ENCODE measurements at regions not wholly inside any gene's neighbourhood (a gene's known extent, or its start where the extent isn't known, plus 50 kb on each side); places are given as distances from the start of the nearest gene placed in this dataset.
A peak's percentile ranks its signal among the peaks of the same experiment; 100 is the strongest.

DNA sequence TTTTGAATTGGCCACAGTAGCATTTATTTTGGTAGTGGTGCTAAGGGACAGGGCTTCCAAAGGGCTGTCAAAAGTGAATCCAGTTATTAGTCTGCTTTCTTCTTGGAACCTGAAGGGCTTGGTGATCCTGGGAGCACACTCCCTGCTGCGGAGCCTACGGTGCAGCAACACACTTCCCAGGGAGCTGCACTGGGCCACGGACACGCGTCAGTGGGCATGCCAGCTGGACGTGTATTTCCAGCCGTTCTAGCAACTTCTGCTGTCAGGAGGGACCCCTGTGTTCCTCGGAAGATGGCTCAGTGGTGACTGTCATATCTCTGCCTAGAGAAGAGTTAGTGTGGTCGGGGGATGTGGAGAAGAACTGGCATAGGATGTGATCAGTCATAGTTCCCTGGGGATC, 204.6 kb downstream of the SOCS6 start:
- Histone ChIP-seq H3K4me1 (no peaks in the 10 kb centered on the region), H3K9me3 (no peaks in the 10 kb centered on the region), H3K4me3 (no peak overlapping the region), H3K36me3 (no peaks in the 10 kb centered on the region), H3K27ac (no peak overlapping the region), H3K27me3 (no peaks in the 10 kb centered on the region)
- ATAC-seq (no peak), DNase-seq (no peak)
- intact Hi-C loops (cut with DNase I) = no loop called here
- TF ChIP-seq, protein P1, sequence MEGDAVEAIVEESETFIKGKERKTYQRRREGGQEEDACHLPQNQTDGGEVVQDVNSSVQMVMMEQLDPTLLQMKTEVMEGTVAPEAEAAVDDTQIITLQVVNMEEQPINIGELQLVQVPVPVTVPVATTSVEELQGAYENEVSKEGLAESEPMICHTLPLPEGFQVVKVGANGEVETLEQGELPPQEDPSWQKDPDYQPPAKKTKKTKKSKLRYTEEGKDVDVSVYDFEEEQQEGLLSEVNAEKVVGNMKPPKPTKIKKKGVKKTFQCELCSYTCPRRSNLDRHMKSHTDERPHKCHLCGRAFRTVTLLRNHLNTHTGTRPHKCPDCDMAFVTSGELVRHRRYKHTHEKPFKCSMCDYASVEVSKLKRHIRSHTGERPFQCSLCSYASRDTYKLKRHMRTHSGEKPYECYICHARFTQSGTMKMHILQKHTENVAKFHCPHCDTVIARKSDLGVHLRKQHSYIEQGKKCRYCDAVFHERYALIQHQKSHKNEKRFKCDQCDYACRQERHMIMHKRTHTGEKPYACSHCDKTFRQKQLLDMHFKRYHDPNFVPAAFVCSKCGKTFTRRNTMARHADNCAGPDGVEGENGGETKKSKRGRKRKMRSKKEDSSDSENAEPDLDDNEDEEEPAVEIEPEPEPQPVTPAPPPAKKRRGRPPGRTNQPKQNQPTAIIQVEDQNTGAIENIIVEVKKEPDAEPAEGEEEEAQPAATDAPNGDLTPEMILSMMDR (IDR thresholded peaks at IDR 0.05) = no peak

DNA sequence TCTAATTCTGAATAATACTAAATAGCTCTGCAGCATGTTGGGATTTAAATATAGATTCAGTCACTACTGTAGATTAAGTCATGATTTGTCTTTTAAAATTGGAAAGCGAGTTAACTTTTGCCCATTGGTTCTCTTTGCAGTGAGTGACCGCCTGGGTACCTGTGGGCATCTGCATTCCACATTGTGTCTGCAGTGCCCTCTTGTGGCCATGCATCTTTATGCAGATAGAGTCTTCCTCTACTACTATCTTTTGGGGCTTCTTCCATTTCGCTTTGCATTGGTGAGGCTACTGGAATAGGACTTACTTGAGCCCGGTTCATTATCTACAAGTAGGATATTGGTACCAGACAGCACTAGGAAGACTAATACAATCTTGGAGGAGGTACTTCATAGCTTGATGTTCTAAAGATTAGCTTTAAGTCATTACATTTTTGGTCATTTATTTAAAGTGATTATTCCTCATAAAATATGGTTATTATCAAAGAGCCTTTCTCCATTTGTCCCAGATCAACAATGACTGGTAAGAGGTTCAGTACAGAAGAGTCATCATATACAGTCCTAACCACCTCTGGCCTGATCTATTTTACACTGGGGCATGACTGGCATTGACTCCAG, 203.0 kb downstream of the SOCS6 start:
- DNase-seq = peak in 1 of 4 donors; percentile 28
- Histone ChIP-seq H3K4me3 (no peak overlapping the region), H3K9me3 (no peaks in the 10 kb centered on the region), H3K27me3 (no peaks in the 10 kb centered on the region), H3K36me3 (no peaks in the 10 kb centered on the region), H3K27ac (no peak overlapping the region), H3K4me1 (no peaks in the 10 kb centered on the region)
- peak; percentile 80 for ATAC-seq
- TF ChIP-seq, protein P1 (IDR thresholded peaks at IDR 0.05) = peak; percentile 66 to 75
- intact Hi-C loops (cut with DNase I) = no loop called here

DNA sequence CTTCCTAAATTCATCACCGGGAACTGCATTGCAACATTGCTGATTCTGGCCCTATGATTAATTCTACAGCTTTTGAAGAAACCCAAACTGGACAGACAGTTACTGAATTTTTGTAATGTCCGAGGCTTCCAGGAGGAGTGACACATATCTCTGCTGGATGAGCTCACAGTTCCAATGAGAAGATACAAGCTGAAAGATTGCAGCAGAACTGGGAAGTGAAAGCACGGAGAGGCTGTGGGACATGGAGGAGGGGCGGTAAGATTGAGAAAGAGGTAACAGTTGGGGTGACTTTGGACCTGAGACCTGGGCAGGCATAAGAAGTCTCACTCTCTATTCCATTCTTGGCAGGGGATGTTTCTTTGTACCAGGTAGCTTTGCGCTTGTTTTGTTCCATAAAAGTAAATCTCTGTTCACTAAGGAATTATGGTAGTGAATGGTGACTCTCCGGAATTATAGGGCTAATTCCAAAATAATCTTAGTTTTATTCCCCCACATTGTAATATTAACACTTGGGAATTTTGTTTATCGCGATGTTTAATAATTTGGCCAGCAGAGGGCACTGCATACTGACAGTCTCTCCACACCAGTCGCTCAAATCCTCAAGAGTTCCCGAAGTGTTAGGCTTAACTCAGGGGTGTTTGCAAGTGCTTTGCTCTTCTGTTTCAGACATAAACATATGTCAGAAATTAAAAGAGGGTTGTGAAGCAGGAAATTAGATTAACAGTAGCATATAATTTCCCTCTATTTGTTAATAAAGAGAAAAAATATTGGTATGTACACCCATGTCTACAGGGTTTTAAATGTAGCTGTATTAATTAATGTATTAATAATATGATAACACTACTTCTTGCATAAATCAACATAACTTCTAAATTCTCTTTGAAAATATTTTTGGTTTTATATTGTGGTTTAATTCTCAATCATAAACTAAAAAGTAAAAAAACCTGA, 201.4 kb downstream of the SOCS6 start:
- ATAC-seq (peak; percentile 87), DNase-seq (peak in 2 of 4 donors; percentile 36 to 68)
- Histone ChIP-seq H3K4me3 (no peak overlapping the region), H3K9me3 (no peaks in the 10 kb centered on the region), H3K27me3 (no peaks in the 10 kb centered on the region), H3K27ac (peak overlapping the region; percentile 8 to 72), H3K4me1 (no peaks in the 10 kb centered on the region), H3K36me3 (no peaks in the 10 kb centered on the region)
- intact Hi-C loops (cut with DNase I) = no loop called here
- TF ChIP-seq, protein P1 (IDR thresholded peaks at IDR 0.05) = peak; percentile 51 to 52

GRCh38 chr18:70489571-70489970, 200.7 kb downstream of the SOCS6 start:
- no peaks in the 10 kb centered on the region for H3K9me3 ChIP-seq
- H3K27me3 ChIP-seq = no peaks in the 10 kb centered on the region
- no peaks in the 10 kb centered on the region for H3K4me1 ChIP-seq
- H3K4me3 ChIP-seq = no peak overlapping the region
- peak; percentile 22 for ATAC-seq
- H3K36me3 ChIP-seq = no peaks in the 10 kb centered on the region
- peak overlapping the region; percentile 8 to 72 for H3K27ac ChIP-seq
- intact Hi-C loops (cut with DNase I) = no loop called here
- TF ChIP-seq, protein P1 (IDR thresholded peaks at IDR 0.05) = no peak
- no peak for DNase-seq

- no peak overlapping the region for H3K27ac ChIP-seq
- intact Hi-C loops (cut with DNase I) = no loop called here
- no peaks in the 10 kb centered on the region for H3K27me3 ChIP-seq
- DNase-seq (no peak), ATAC-seq (no peak)
- no peak overlapping the region for H3K4me3 ChIP-seq
- no peaks in the 10 kb centered on the region for H3K4me1 ChIP-seq
- TF ChIP-seq, protein P1 (IDR thresholded peaks at IDR 0.05) = no peak
- no peaks in the 10 kb centered on the region for H3K9me3 ChIP-seq
- H3K36me3 ChIP-seq = no peaks in the 10 kb centered on the region
Observed at GRCh38 chr18:70469916-70470315, 181.1 kb downstream of the SOCS6 start.

Measured in left lung (tissue), 4 donors.